Fibroblast of pulmonary artery (primary cell): ENCODE measurements at regions not wholly inside any gene's neighbourhood (a gene's known extent, or its start where the extent isn't known, plus 50 kb on each side); places are given as distances from the start of the nearest gene placed in this dataset.

Experiments used
- DNase-seq: peaks from one replicate; pipeline ENCODE4 v3.0.0-alpha.2; 2010; ENCODE audit warnings: low read depth
- H3K4me3 ChIP-seq: replicated peaks from 2 replicates; pipeline ENCODE4 v1.5.1; 2011; ENCODE audit warnings: low read depth, mild to moderate bottlenecking, control low read depth, low read length, moderate library complexity
- CTCF ChIP-seq: IDR thresholded peaks from 2 replicates; pipeline ENCODE4 v1.5.1; 2011; ENCODE audit warnings: mild to moderate bottlenecking, control low read depth, low read length, inconsistent platforms; ENCODE audit errors: missing control alignments

- no peak for TF ChIP-seq CTCF
- no peak overlapping the region for H3K4me3 ChIP-seq
- DNase-seq, result no peak
Measured at GRCh38 chr17:77867976-77868713, 90.4 kb upstream of the TNRC6C start.

- H3K4me3 ChIP-seq, result no peak overlapping the region
- TF ChIP-seq CTCF, result no peak
- no peak for DNase-seq
Measured at GRCh38 chr17:77869041-77869599, 89.4 kb upstream of the TNRC6C start.

- no peak for TF ChIP-seq CTCF
- H3K4me3 ChIP-seq, result no peak overlapping the region
- DNase-seq, result no peak
Measured at GRCh38 chr17:77869665-77870132, 88.8 kb upstream of the TNRC6C start.

- no peak for DNase-seq
- TF ChIP-seq CTCF, result no peak
- H3K4me3 ChIP-seq, result no peak overlapping the region
Measured at GRCh38 chr17:77872199-77872598, 86.3 kb upstream of the TNRC6C start.

- TF ChIP-seq CTCF, result no peak
- no peak overlapping the region for H3K4me3 ChIP-seq
- no peak for DNase-seq
Measured at GRCh38 chr17:77872714-77873499, 85.6 kb upstream of the TNRC6C start.

- DNase-seq, result no peak
- H3K4me3 ChIP-seq, result no peak overlapping the region
- TF ChIP-seq CTCF, result no peak
Measured at GRCh38 chr17:77873500-77874302, 84.8 kb upstream of the TNRC6C start.
